SU-DHL-6 (cell line): ENCODE measurements at regions not wholly inside any gene's neighbourhood (a gene's known extent, or its start where the extent isn't known, plus 50 kb on each side); places are given as distances from the start of the nearest gene placed in this dataset.

Experiments
- H2AFZ ChIP-seq: fragments of 200-600 bp; sonication (generic); 2 replicates; pipeline ENCODE4 v1.6.1; 2014; ENCODE audit warnings: low read depth, mild to moderate bottlenecking, moderate library complexity, mixed read lengths, antibody characterized with exemption, low read length; ENCODE audit not compliant: severe bottlenecking
- H3F3A ChIP-seq: fragments of 200-600 bp; shearing (Covaris generic); 2 replicates; pipeline ENCODE4 v1.6.0; 2016; ENCODE audit warnings: antibody characterized with exemption, mild to moderate bottlenecking; ENCODE audit not compliant: insufficient read depth
- H3K27ac ChIP-seq: fragments of 200-600 bp; sonication (generic); 2 replicates; pipeline ENCODE4 v1.5.1; 2016; ENCODE audit warnings: low read depth, mild to moderate bottlenecking, low read length, moderate library complexity, mixed read lengths
- H3K27me3 ChIP-seq: fragments of 200-600 bp; sonication (generic), shearing (Covaris generic); 2 replicates; pipeline ENCODE4 v1.6.0; 2014; ENCODE audit warnings: mild to moderate bottlenecking, low read length
- H3K36me3 ChIP-seq: fragments of 200-600 bp; sonication (generic); 2 replicates; pipeline ENCODE4 v1.6.1; 2014; ENCODE audit warnings: mild to moderate bottlenecking, low read length, mixed read lengths
- H3K4me2 ChIP-seq: fragments of 300-600, 200-600 bp; shearing (Covaris generic), sonication (generic); 2 replicates; pipeline ENCODE4 v1.6.0; 2014; ENCODE audit warnings: low read length, low read depth, mild to moderate bottlenecking; ENCODE audit not compliant: poor library complexity, severe bottlenecking
- H3K4me3 ChIP-seq: fragments of 200-600 bp; sonication (generic); 2 replicates; pipeline ENCODE4 v1.5.1; 2014; ENCODE audit warnings: antibody characterized with exemption, low read length, mild to moderate bottlenecking, mixed read lengths; ENCODE audit not compliant: insufficient read depth, poor library complexity, severe bottlenecking
- H3K79me2 ChIP-seq: fragments of 200-600 bp; sonication (generic); 2 replicates; pipeline ENCODE4 v1.6.1; 2014; ENCODE audit warnings: mild to moderate bottlenecking, low read length, moderate library complexity; ENCODE audit not compliant: insufficient read depth
- H3K9ac ChIP-seq: fragments of 200-600 bp; sonication (generic); 2 replicates; pipeline ENCODE4 v1.7.0; 2014; ENCODE audit warnings: mild to moderate bottlenecking, low read length
- H3K9me2 ChIP-seq: fragments of 200-600 bp; sonication (generic); replicated peaks from 2 replicates; pipeline ENCODE4 v1.6.1; 2014; ENCODE audit warnings: low read length; ENCODE audit not compliant: insufficient read depth
- H3K9me3 ChIP-seq: fragments of 200-600 bp; sonication (generic); 2 replicates; pipeline ENCODE4 v1.6.1; 2014; ENCODE audit warnings: low read length, mixed read lengths; ENCODE audit not compliant: insufficient read depth
- H4K20me1 ChIP-seq: fragments of 200-600 bp; sonication (generic); 2 replicates; pipeline ENCODE4 v1.6.1; 2014; ENCODE audit warnings: low read depth, mild to moderate bottlenecking, antibody characterized with exemption, low read length, moderate library complexity, mixed read lengths
- CTCF ChIP-seq: fragments of 200-600 bp; sonication (generic); IDR thresholded peaks from one replicate; pipeline ENCODE4 v1.5.1; 2017; ENCODE audit warnings: antibody characterized with exemption, mild to moderate bottlenecking, low read length, moderate library complexity; ENCODE audit not compliant: insufficient read depth, poor library complexity, severe bottlenecking
- EZH2phosphoT487 ChIP-seq: fragments of 200-600 bp; sonication (generic), shearing (Covaris generic); conservative IDR thresholded peaks from 2 replicates; pipeline ENCODE4 v1.6.1; 2018; ENCODE audit warnings: mild to moderate bottlenecking, antibody characterized with exemption, low read length, moderate library complexity, mixed read lengths

- no peak overlapping the region for H3K4me3 ChIP-seq
- no peaks in the 10 kb centered on the region for H3K27me3 ChIP-seq
- no peaks in the 10 kb centered on the region for H4K20me1 ChIP-seq
Measured at GRCh38 chr2:12341920-12342319, 374.8 kb upstream of the TRIB2 start.

GRCh38 chr2:12343141-12343540 is 373.6 kb upstream of the TRIB2 start:
- Histone ChIP-seq H3K4me2 (no peak overlapping the region), H3K9ac (no peak overlapping the region), H4K20me1 (no peaks in the 10 kb centered on the region), H3K27me3 (no peaks in the 10 kb centered on the region), H3K4me3 (no peak overlapping the region), H3K9me3 (no peaks in the 10 kb centered on the region), H3F3A (no peaks in the 10 kb centered on the region), H3K36me3 (no peaks in the 10 kb centered on the region), H3K9me2 (no peaks in the 10 kb centered on the region), H2AFZ (no peak overlapping the region), H3K27ac (no peak overlapping the region), H3K79me2 (no peaks in the 10 kb centered on the region)
- TF ChIP-seq EZH2phosphoT487 (no peak), CTCF (no peak)

More at GRCh38 chr2:12341920-12342319, 374.8 kb upstream of the TRIB2 start:
- H3K4me2 ChIP-seq: no peak overlapping the region
- H3K36me3 ChIP-seq: no peaks in the 10 kb centered on the region
- no peak overlapping the region for H3K9ac ChIP-seq
- no peak overlapping the region for H2AFZ ChIP-seq
- TF ChIP-seq CTCF (no peak), EZH2phosphoT487 (no peak)
- H3F3A ChIP-seq: no peaks in the 10 kb centered on the region
- H3K79me2 ChIP-seq: no peaks in the 10 kb centered on the region
- no peak overlapping the region for H3K27ac ChIP-seq
- no peaks in the 10 kb centered on the region for H3K9me2 ChIP-seq
- H3K9me3 ChIP-seq: no peaks in the 10 kb centered on the region

GRCh38 chr2:12347066-12347493 is 369.7 kb upstream of the TRIB2 start:
- Histone ChIP-seq H3K27ac (no peak overlapping the region), H3F3A (no peaks in the 10 kb centered on the region), H3K9me3 (no peaks in the 10 kb centered on the region), H4K20me1 (no peaks in the 10 kb centered on the region), H3K9ac (no peak overlapping the region), H3K9me2 (no peaks in the 10 kb centered on the region), H3K4me3 (no peak overlapping the region), H3K4me2 (no peak overlapping the region), H2AFZ (no peak overlapping the region), H3K27me3 (no peaks in the 10 kb centered on the region), H3K36me3 (no peaks in the 10 kb centered on the region), H3K79me2 (no peaks in the 10 kb centered on the region)
- TF ChIP-seq CTCF (no peak), EZH2phosphoT487 (no peak)

GRCh38 chr2:12348216-12348615 is 368.5 kb upstream of the TRIB2 start:
- H3F3A ChIP-seq: no peaks in the 10 kb centered on the region
- no peak overlapping the region for H3K27ac ChIP-seq
- no peaks in the 10 kb centered on the region for H3K79me2 ChIP-seq
- H3K36me3 ChIP-seq: no peaks in the 10 kb centered on the region
- H3K4me3 ChIP-seq: no peak overlapping the region
- H3K4me2 ChIP-seq: no peak overlapping the region
- no peaks in the 10 kb centered on the region for H4K20me1 ChIP-seq
- H3K9ac ChIP-seq: no peak overlapping the region
- no peak overlapping the region for H2AFZ ChIP-seq
- no peaks in the 10 kb centered on the region for H3K9me2 ChIP-seq
- TF ChIP-seq CTCF (no peak), EZH2phosphoT487 (no peak)
- no peaks in the 10 kb centered on the region for H3K27me3 ChIP-seq
- no peaks in the 10 kb centered on the region for H3K9me3 ChIP-seq
